WTC11 (cell line): ENCODE measurements at regions not wholly inside any gene's neighbourhood (a gene's known extent, or its start where the extent isn't known, plus 50 kb on each side); places are given as distances from the start of the nearest gene placed in this dataset.

ENCODE experiments used
- ATAC-seq: fragments of 200-7000 bp; cut with Tn5 transposase; 2 replicates; pipeline ENCODE4 v1.10.0; 2021; ENCODE audit warnings: mild to moderate bottlenecking, moderate library complexity
- CTCF ChIA-PET: fragments of 300-600 bp; sonication (Branson Sonifier 250); formaldehyde crosslinking; loops from one replicate; lab custom pipeline; 2021; ENCODE audit warnings: antibody characterized with exemption; lab: Charles Lee
- POLR2A ChIA-PET: fragments of 350-600 bp; sonication (Branson Sonifier 250); formaldehyde crosslinking; loops from one replicate; lab custom pipeline; 2021; ENCODE audit warnings: antibody characterized with exemption; lab: Charles Lee
- DNase-seq: peaks from one replicate; pipeline ENCODE4 v3.0.0; 2021; ENCODE audit warnings: low spot score
- H3K27ac Mint-ChIP-seq: 2 replicates; pipeline ENCODE4 v1.8.0; 2021; ENCODE audit warnings: mixed read lengths
- H3K27me3 Mint-ChIP-seq: 2 replicates; pipeline ENCODE4 v1.8.0; 2021; ENCODE audit warnings: low read depth, mild to moderate bottlenecking, moderate library complexity, mixed read lengths
- H3K36me3 Mint-ChIP-seq: 2 replicates; pipeline ENCODE4 v1.8.0; 2021; ENCODE audit warnings: mixed read lengths
- H3K4me1 Mint-ChIP-seq: 2 replicates; pipeline ENCODE4 v1.8.0; 2022; ENCODE audit warnings: mixed read lengths
- H3K4me3 Mint-ChIP-seq: 2 replicates; pipeline ENCODE4 v1.8.0; 2021; ENCODE audit warnings: mild to moderate bottlenecking, moderate library complexity, mixed read lengths
- H3K9me3 Mint-ChIP-seq: 2 replicates; pipeline ENCODE4 v1.8.0; 2021; ENCODE audit warnings: mixed read lengths
- ATF1 ChIP-seq: sonication (generic); formaldehyde crosslinking; IDR thresholded peaks from 2 replicates; pipeline ENCODE4 v1.8.1; 2023; ENCODE audit warnings: mild to moderate bottlenecking, moderate library complexity, missing genetic modification reagents
- CREM ChIP-seq: sonication (generic); formaldehyde crosslinking; IDR thresholded peaks from 2 replicates; pipeline ENCODE4 v1.8.1; 2022; ENCODE audit warnings: mild to moderate bottlenecking, missing genetic modification reagents, moderate library complexity
- EMX1 ChIP-seq: fragments of 250-450 bp; sonication (Bioruptor Pico); IDR thresholded peaks from 2 replicates; pipeline ENCODE4 v1.8.0; 2021; ENCODE audit warnings: mild to moderate bottlenecking
- FOXP1 ChIP-seq: sonication (generic); formaldehyde crosslinking; IDR thresholded peaks from 2 replicates; pipeline ENCODE4 v1.8.0; 2022; ENCODE audit warnings: missing genetic modification reagents, mild to moderate bottlenecking, moderate library complexity, borderline replicate concordance
- GABPB1 ChIP-seq: sonication (generic); formaldehyde crosslinking; IDR thresholded peaks from 2 replicates; pipeline ENCODE4 v1.8.1; 2023; ENCODE audit warnings: mild to moderate bottlenecking, missing genetic modification reagents
- JUN ChIP-seq: sonication (generic); formaldehyde crosslinking; IDR thresholded peaks from 2 replicates; pipeline ENCODE4 v1.8.0; 2023; ENCODE audit warnings: mild to moderate bottlenecking, missing genetic modification reagents
- NFYB ChIP-seq: sonication (generic); formaldehyde crosslinking; conservative IDR thresholded peaks from 2 replicates; pipeline ENCODE4 v1.8.0; 2022; ENCODE audit warnings: low read depth, missing genetic modification reagents
- NR1H2 ChIP-seq: sonication (generic); formaldehyde crosslinking; IDR thresholded peaks from 2 replicates; pipeline ENCODE4 v1.9.0; 2021; ENCODE audit warnings: mild to moderate bottlenecking, moderate library complexity, missing genetic modification reagents
- TCF7 ChIP-seq: sonication (generic); formaldehyde crosslinking; IDR thresholded peaks from 2 replicates; pipeline ENCODE4 v1.8.0; 2022; ENCODE audit warnings: mild to moderate bottlenecking, low read depth, missing genetic modification reagents, moderate library complexity
- ZNF138 ChIP-seq: sonication (generic); formaldehyde crosslinking; conservative IDR thresholded peaks from 2 replicates; pipeline ENCODE4 v1.8.1; 2022; ENCODE audit warnings: mild to moderate bottlenecking, moderate library complexity, missing genetic modification reagents
- ZNF232 ChIP-seq: sonication (generic); formaldehyde crosslinking; IDR thresholded peaks from 2 replicates; pipeline ENCODE4 v1.8.0; 2022; ENCODE audit warnings: mild to moderate bottlenecking, missing genetic modification reagents
- TF ChIP-seq, protein P1 (sequence below): sonication (generic); formaldehyde crosslinking; IDR thresholded peaks from 2 replicates; pipeline ENCODE4 v1.8.0; 2023; ENCODE audit warnings: missing genetic modification reagents, mild to moderate bottlenecking, borderline replicate concordance
- TF ChIP-seq, protein P2 (sequence below): fragments of 250-450 bp; sonication (Bioruptor Pico); IDR thresholded peaks from 2 replicates; pipeline ENCODE4 v1.9.0; 2021; ENCODE audit warnings: mild to moderate bottlenecking, borderline replicate concordance

DNA sequence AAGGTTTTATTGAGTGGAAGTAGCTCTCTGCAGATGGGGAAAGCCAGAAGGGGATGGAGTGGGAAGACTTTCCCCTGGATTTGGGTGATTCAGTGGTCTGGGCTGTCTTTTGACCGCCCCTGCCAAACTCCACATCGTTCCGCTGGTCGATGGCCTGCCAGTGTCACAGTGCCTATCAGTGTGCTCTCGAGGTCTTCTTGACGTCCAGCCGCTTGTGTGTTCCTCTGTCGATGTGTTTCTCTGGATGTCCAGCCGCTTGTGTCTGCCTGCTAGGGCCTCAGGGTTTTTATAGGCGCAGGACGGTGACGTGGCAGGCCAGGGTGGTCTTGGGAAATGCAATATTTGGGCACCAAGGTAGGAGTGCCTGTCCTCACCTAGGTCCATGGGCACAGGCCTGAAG lies 1371.4 kb upstream of the PIK3C3 start (continued):
- TF ChIP-seq, protein P1, sequence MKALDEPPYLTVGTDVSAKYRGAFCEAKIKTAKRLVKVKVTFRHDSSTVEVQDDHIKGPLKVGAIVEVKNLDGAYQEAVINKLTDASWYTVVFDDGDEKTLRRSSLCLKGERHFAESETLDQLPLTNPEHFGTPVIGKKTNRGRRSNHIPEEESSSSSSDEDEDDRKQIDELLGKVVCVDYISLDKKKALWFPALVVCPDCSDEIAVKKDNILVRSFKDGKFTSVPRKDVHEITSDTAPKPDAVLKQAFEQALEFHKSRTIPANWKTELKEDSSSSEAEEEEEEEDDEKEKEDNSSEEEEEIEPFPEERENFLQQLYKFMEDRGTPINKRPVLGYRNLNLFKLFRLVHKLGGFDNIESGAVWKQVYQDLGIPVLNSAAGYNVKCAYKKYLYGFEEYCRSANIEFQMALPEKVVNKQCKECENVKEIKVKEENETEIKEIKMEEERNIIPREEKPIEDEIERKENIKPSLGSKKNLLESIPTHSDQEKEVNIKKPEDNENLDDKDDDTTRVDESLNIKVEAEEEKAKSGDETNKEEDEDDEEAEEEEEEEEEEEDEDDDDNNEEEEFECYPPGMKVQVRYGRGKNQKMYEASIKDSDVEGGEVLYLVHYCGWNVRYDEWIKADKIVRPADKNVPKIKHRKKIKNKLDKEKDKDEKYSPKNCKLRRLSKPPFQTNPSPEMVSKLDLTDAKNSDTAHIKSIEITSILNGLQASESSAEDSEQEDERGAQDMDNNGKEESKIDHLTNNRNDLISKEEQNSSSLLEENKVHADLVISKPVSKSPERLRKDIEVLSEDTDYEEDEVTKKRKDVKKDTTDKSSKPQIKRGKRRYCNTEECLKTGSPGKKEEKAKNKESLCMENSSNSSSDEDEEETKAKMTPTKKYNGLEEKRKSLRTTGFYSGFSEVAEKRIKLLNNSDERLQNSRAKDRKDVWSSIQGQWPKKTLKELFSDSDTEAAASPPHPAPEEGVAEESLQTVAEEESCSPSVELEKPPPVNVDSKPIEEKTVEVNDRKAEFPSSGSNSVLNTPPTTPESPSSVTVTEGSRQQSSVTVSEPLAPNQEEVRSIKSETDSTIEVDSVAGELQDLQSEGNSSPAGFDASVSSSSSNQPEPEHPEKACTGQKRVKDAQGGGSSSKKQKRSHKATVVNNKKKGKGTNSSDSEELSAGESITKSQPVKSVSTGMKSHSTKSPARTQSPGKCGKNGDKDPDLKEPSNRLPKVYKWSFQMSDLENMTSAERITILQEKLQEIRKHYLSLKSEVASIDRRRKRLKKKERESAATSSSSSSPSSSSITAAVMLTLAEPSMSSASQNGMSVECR (CRISPR knock-in tag): no peak
- TF ChIP-seq, all 79 proteins: peak for 0

DNA sequence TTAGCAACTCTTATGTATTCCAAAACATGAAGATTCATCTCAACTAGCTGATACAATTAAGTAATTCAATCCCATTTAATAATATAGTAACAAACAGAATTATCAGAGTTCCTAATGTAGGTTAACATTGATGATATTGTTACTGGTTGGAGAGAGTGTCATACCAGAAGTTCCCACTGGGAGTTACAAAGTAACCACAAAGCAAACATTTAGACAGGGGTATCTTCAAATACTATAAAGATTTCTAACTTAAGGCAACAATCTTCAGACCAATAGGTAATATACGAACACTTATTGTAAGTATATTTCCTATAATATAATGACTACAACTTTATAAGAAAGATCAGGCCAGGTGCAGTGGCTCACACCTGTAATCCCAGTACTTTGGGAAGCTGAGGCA lies 1372.9 kb upstream of the PIK3C3 start:
- TF ChIP-seq JUN (no peak), TCF7 (CRISPR knock-in tag) (no peak)
- no peak for DNase-seq
- Mint-ChIP-seq H3K4me1 (no peaks in the 10 kb centered on the region), H3K27ac (no peak overlapping the region), H3K36me3 (peaks cover 2% of the 10 kb centered on the region; the same call in 1 of the 2 replicates), H3K27me3 (no peaks in the 10 kb centered on the region), H3K9me3 (peaks cover 5% of the 10 kb centered on the region), H3K4me3 (no peak overlapping the region)
- no peak for ATAC-seq
- ChIA-PET POLR2A (no interaction called here), CTCF (no interaction called here)

DNA sequence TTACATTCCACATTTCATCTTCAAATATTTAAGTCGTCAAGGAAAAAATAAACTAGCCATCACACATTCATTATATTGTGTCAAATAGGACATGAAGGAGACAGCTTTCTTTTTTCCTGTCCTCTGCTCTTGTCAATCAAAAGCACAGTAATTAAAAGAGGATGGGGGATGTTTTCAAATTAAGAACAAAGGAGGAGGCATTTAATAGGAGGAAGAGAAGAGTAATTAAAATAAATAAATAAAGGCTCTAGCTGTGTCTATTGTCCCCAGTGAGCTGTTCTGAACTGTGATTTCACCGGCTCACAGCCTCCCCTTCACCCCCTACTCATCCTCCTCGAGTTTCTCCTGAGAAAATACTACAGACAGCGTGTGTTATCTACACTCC lies 1377.1 kb upstream of the PIK3C3 start:
- POLR2A ChIA-PET: interaction anchor here (0.6 kb wide), 1 partner anchor 16 kb away, joined by 3 read pairs; no protein-coding TSS in a partner anchor
- ATAC-seq (no peak), DNase-seq (no peak)

More for the DNA sequence above, 1377.1 kb upstream of the PIK3C3 start:
- no peak overlapping the region for H3K4me3 Mint-ChIP-seq
- H3K27me3 Mint-ChIP-seq: no peaks in the 10 kb centered on the region
- no peaks in the 10 kb centered on the region for H3K36me3 Mint-ChIP-seq
- no peaks in the 10 kb centered on the region for H3K9me3 Mint-ChIP-seq
- TF ChIP-seq ZNF232 (CRISPR knock-in tag) (no peak), ZNF138 (CRISPR knock-in tag) (no peak), NFYB (CRISPR knock-in tag) (no peak), FOXP1 (CRISPR knock-in tag) (no peak), ATF1 (CRISPR knock-in tag) (no peak), GABPB1 (CRISPR knock-in tag) (no peak), EMX1 (CRISPR knock-in tag) (no peak), NR1H2 (no peak), CREM (no peak)
- TF ChIP-seq, protein P1 (CRISPR knock-in tag): no peak
- TF ChIP-seq, protein P2, sequence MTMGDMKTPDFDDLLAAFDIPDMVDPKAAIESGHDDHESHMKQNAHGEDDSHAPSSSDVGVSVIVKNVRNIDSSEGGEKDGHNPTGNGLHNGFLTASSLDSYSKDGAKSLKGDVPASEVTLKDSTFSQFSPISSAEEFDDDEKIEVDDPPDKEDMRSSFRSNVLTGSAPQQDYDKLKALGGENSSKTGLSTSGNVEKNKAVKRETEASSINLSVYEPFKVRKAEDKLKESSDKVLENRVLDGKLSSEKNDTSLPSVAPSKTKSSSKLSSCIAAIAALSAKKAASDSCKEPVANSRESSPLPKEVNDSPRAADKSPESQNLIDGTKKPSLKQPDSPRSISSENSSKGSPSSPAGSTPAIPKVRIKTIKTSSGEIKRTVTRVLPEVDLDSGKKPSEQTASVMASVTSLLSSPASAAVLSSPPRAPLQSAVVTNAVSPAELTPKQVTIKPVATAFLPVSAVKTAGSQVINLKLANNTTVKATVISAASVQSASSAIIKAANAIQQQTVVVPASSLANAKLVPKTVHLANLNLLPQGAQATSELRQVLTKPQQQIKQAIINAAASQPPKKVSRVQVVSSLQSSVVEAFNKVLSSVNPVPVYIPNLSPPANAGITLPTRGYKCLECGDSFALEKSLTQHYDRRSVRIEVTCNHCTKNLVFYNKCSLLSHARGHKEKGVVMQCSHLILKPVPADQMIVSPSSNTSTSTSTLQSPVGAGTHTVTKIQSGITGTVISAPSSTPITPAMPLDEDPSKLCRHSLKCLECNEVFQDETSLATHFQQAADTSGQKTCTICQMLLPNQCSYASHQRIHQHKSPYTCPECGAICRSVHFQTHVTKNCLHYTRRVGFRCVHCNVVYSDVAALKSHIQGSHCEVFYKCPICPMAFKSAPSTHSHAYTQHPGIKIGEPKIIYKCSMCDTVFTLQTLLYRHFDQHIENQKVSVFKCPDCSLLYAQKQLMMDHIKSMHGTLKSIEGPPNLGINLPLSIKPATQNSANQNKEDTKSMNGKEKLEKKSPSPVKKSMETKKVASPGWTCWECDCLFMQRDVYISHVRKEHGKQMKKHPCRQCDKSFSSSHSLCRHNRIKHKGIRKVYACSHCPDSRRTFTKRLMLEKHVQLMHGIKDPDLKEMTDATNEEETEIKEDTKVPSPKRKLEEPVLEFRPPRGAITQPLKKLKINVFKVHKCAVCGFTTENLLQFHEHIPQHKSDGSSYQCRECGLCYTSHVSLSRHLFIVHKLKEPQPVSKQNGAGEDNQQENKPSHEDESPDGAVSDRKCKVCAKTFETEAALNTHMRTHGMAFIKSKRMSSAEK (CRISPR knock-in tag): no peak
- H3K27ac Mint-ChIP-seq: no peak overlapping the region
- H3K4me1 Mint-ChIP-seq: peaks cover 4% of the 10 kb centered on the region
- CTCF ChIA-PET: no interaction called here
